Heart right ventricle (tissue), 16 donors: ENCODE measurements at regions not wholly inside any gene's neighbourhood (a gene's known extent, or its start where the extent isn't known, plus 50 kb on each side); places are given as distances from the start of the nearest gene placed in this dataset.
A peak's percentile ranks its signal among the peaks of the same experiment; 100 is the strongest.

ENCODE experiments used
- ATAC-seq, 8 donors: fragments of 200-7000 bp; cut with Tn5 transposase; one replicate each; pipeline ENCODE4 v1.9.1; 2020; ENCODE audit warnings: mild to moderate bottlenecking in 8 of 8, moderate library complexity in 8 of 8, moderate number of reproducible peaks in 1 of 8
- DNase-seq, 2 donors: peaks; one replicate each; pipeline ENCODE4 v3.0.0-alpha.2; 2020
- H3K27ac ChIP-seq, 10 donors: fragments of 200-600 bp; sonication (generic) in 2 of 10; one replicate each; pipeline versions ENCODE4 v1.5.0 to v1.8.0; 2020 to 2022; ENCODE audit warnings: mild to moderate bottlenecking in 3 of 10
- H3K27me3 ChIP-seq, 7 donors: fragments of 200-600 bp; one replicate each; pipeline ENCODE4 v1.8.0; 2021 to 2022; ENCODE audit warnings: mild to moderate bottlenecking in 2 of 7
- H3K36me3 ChIP-seq, 9 donors: fragments of 200-600 bp; sonication (generic) in 1 of 9; one replicate each; pipeline versions ENCODE4 v1.5.0 to v1.8.0; 2020 to 2022; ENCODE audit warnings: mild to moderate bottlenecking in 2 of 9
- H3K4me1 ChIP-seq, 9 donors: fragments of 200-600 bp; sonication (generic) in 1 of 9; one replicate each; pipeline versions ENCODE4 v1.5.0 to v1.8.0; 2020 to 2022; ENCODE audit warnings: mild to moderate bottlenecking in 4 of 9
- H3K4me3 ChIP-seq, 10 donors: fragments of 200-600 bp; sonication (generic) in 2 of 10; one replicate each; pipeline versions ENCODE4 v1.5.0 to v1.8.0; 2020 to 2022; ENCODE audit warnings: mild to moderate bottlenecking in 7 of 10, moderate library complexity in 2 of 10
- H3K9me3 ChIP-seq, 11 donors: fragments of 200-600 bp in 10 of 11; sonication (generic) in 2 of 11; one replicate each; pipeline versions ENCODE4 v1.5.0 to v1.8.0; 2013 to 2022; ENCODE audit warnings: mild to moderate bottlenecking in 2 of 11, control low read depth in 1 of 11, moderate library complexity in 1 of 11
- CTCF ChIP-seq, 9 donors: fragments of 200-600 bp; sonication (generic) in 2 of 9; IDR thresholded peaks; one replicate each; pipeline versions ENCODE4 v1.5.0 to v1.8.0; 2021 to 2022; ENCODE audit warnings: antibody characterized with exemption in 9 of 9, mild to moderate bottlenecking in 5 of 9, moderate library complexity in 1 of 9
- WGBS, 2 donors: extraction: QIAGEN DNeasy Blood & Tissue Kit; methylation state at CpG; one replicate each; pipeline ENCODE4 v1.1.7; 2013; ENCODE audit warnings: inconsistent platforms in 1 of 2; 5-methylcytosine and 5-hydroxymethylcytosine counted together
- intact Hi-C, 10 donors: fragments of 100-400 bp; cut with DNase I; formaldehyde crosslinking; loops; one replicate each; pipeline versions ENCODE4 v1.11.1 to v1.14.2; 2022
- donor health status: Arrhythmogenic right ventricular cardiomyopathy.
- donor health status: ischemic (EF 13 %, LVEDD 7.1; RV severe dilation, severe dysfunction).
- donor health status: healthy with polysubstance abuse.
- donor health status: DM: no; HTN: yes; CAD: no.
- donor health status: DM: no; HTN: no; CAD: no.
- donor health status: ischemic (EF 25% LVEDD 6.9; RV normal size, moderate dysfunction).
- donor health status: ischemic (EF 25% LVEDD 5.7; RV mildly dilated, moderate dysfunction).
- donor health status: healthy.
- donor health status: DM: yes; HTN: yes; CAD: no.
- donor health status: Ischemic cardiomyopathy.
- donor health status: ischemic (EF 35%, LVEDD 5.7; RV mildly dilated, moderate dysfunction).
- donor health status: nonischemic (EF 11% LVEDD 7.7; RV severe dilation, severe dysfunction).
- donor health status: DM: yes; HTN: yes; CAD: no.
- donor health status: PGD.
- donor health status: ischemic (EF 29% LVEDD 5.4; RV normal size, mild dysfunction).
- donor health status: nonischemic (EF 23%, LVEDD 6.1; RV moderate dilation, normal function).

GRCh38 chr5:109253262-109253661, 156.5 kb downstream of the PJA2 start:
- Histone ChIP-seq H3K27me3 (no peaks in the 10 kb centered on the region), H3K27ac (no peak overlapping the region), H3K36me3 (no peaks in the 10 kb centered on the region), H3K4me1 (no peaks in the 10 kb centered on the region), H3K4me3 (no peak overlapping the region), H3K9me3 (no peaks in the 10 kb centered on the region)
- DNase-seq, result no peak
- intact Hi-C loops, result no loop called here
- peak in 1 of 8 donors; percentile 25 for ATAC-seq
- 72% methylated on average over 5 of the region's 5 CpGs for WGBS, 2 donors
- no peak for TF ChIP-seq CTCF (IDR thresholded peaks at IDR 0.05)

- ATAC-seq (no peak), DNase-seq (no peak)
- 88 to 92% methylated on average over 3 of the region's 3 CpGs for WGBS, 2 donors
- Histone ChIP-seq H3K4me3 (no peak overlapping the region), H3K4me1 (no peaks in the 10 kb centered on the region), H3K27ac (no peak overlapping the region), H3K9me3 (no peaks in the 10 kb centered on the region), H3K27me3 (no peaks in the 10 kb centered on the region), H3K36me3 (no peaks in the 10 kb centered on the region)
- intact Hi-C loops, result no loop called here
- no peak for TF ChIP-seq CTCF (IDR thresholded peaks at IDR 0.05)
Measured at GRCh38 chr5:109252731-109253130, 157.0 kb downstream of the PJA2 start.

- Histone ChIP-seq H3K27ac (no peak overlapping the region), H3K4me3 (no peak overlapping the region), H3K27me3 (no peaks in the 10 kb centered on the region), H3K36me3 (no peaks in the 10 kb centered on the region), H3K9me3 (peaks cover 0 to 16% (median 9%) of the 10 kb centered on the region in 11 donors), H3K4me1 (no peaks in the 10 kb centered on the region)
- 83 to 84% methylated on average over 24 of the region's 24 CpGs for WGBS, 2 donors
- DNase-seq, result no peak
- no peak for ATAC-seq
- no peak for TF ChIP-seq CTCF (IDR thresholded peaks at IDR 0.05)
- intact Hi-C loops, result no loop called here
Measured at GRCh38 chr5:109250533-109251329, 159.0 kb downstream of the PJA2 start.

GRCh38 chr5:109250080-109250479, 159.7 kb downstream of the PJA2 start:
- DNase-seq (no peak), ATAC-seq (no peak)
- Histone ChIP-seq H3K36me3 (no peaks in the 10 kb centered on the region), H3K27me3 (no peaks in the 10 kb centered on the region), H3K27ac (no peak overlapping the region), H3K9me3 (peaks cover 0 to 18% (median 9%) of the 10 kb centered on the region in 11 donors), H3K4me3 (no peak overlapping the region), H3K4me1 (no peaks in the 10 kb centered on the region)
- intact Hi-C loops, result no loop called here
- TF ChIP-seq CTCF (IDR thresholded peaks at IDR 0.05), result no peak
- 89 to 96% methylated on average over 4 of the region's 4 CpGs for WGBS, 2 donors
